Gastroesophageal sphincter (tissue), 4 donors: ENCODE measurements at regions not wholly inside any gene's neighbourhood (a gene's known extent, or its start where the extent isn't known, plus 50 kb on each side); places are given as distances from the start of the nearest gene placed in this dataset.

ENCODE experiments used
- ATAC-seq: fragments of 150-250 bp; one replicate; pipeline ENCODE4 v1.9.1; 2016; ENCODE audit warnings: mild to moderate bottlenecking, moderate library complexity
- H3K27ac ChIP-seq, 4 donors: fragments of 200-600 bp; sonication (generic) in 3 of 4; 1 replicate in 3 of 4; 2 replicates in 1 of 4; pipeline ENCODE4 v1.5.1; 2016 to 2019
- H3K27me3 ChIP-seq: fragments of 200-600 bp; sonication (generic); one replicate; pipeline ENCODE4 v1.5.1; 2019
- H3K36me3 ChIP-seq, 2 donors: fragments of 200-600 bp; sonication (generic); one replicate each; pipeline ENCODE4 v1.5.1; 2019; ENCODE audit warnings: control low read depth in 1 of 2
- H3K4me1 ChIP-seq, 3 donors: fragments of 200-600 bp; sonication (generic); 1 replicate in 2 of 3; 2 replicates in 1 of 3; pipeline ENCODE4 v1.5.1; 2016 to 2019; ENCODE audit warnings: control low read depth in 2 of 3
- H3K4me3 ChIP-seq, 2 donors: fragments of 200-600 bp; sonication (generic); one replicate each; pipeline ENCODE4 v1.5.1; 2019; ENCODE audit warnings: mild to moderate bottlenecking in 1 of 2, moderate library complexity in 1 of 2
- H3K9me3 ChIP-seq, 3 donors: fragments of 200-600 bp; sonication (generic); one replicate each; pipeline ENCODE4 v1.5.1; 2017 to 2019; ENCODE audit warnings: control low read depth in 2 of 3
- CTCF ChIP-seq, 4 experiments: fragments of 200-600 bp in 2 of 4; fragments of 450-650 bp in 2 of 4; sonication (generic) in 1 of 4; IDR thresholded peaks; one replicate each; pipeline ENCODE4 v1.5.1; 2017 to 2019; ENCODE audit warnings: antibody characterized with exemption in 4 of 4, mild to moderate bottlenecking in 2 of 4, moderate library complexity in 2 of 4
- EP300 ChIP-seq: sonication (generic); formaldehyde crosslinking; IDR thresholded peaks from one replicate; pipeline ENCODE4 v1.6.1; 2017; ENCODE audit warnings: antibody characterized with exemption, mild to moderate bottlenecking
- POLR2A ChIP-seq, 2 donors: fragments of 450-650 bp; IDR thresholded peaks; one replicate each; pipeline ENCODE4 v1.6.1; 2017; ENCODE audit warnings: antibody characterized with exemption in 2 of 2, mild to moderate bottlenecking in 2 of 2, moderate library complexity in 1 of 2
- POLR2AphosphoS5 ChIP-seq: sonication (generic); formaldehyde crosslinking; IDR thresholded peaks from one replicate; pipeline ENCODE4 v1.6.1; 2017; ENCODE audit warnings: antibody characterized with exemption
- WGBS, 2 donors: methylation state at CpG; one replicate each; pipeline ENCODE4 v1.1.5; 2018; ENCODE audit warnings: low coverage in 1 of 2; 5-methylcytosine and 5-hydroxymethylcytosine counted together

GRCh38 chr4:32633421-32633820, 1913.3 kb downstream of the PCDH7 start:
- TF ChIP-seq POLR2A (IDR thresholded peaks at IDR 0.05) (no peak), EP300 (no peak)
- no peak for ATAC-seq
- Histone ChIP-seq H3K27me3 (no peaks in the 10 kb centered on the region), H3K27ac (no peak overlapping the region), H3K4me1 (no peaks in the 10 kb centered on the region), H3K9me3 (peaks cover 0 to 5% (median 0%) of the 10 kb centered on the region in 3 donors), H3K4me3 (no peak overlapping the region), H3K36me3 (no peaks in the 10 kb centered on the region)
- WGBS, 2 donors = 90 to 93% methylated on average over 2 to 11 of the region's 17 CpGs

DNA sequence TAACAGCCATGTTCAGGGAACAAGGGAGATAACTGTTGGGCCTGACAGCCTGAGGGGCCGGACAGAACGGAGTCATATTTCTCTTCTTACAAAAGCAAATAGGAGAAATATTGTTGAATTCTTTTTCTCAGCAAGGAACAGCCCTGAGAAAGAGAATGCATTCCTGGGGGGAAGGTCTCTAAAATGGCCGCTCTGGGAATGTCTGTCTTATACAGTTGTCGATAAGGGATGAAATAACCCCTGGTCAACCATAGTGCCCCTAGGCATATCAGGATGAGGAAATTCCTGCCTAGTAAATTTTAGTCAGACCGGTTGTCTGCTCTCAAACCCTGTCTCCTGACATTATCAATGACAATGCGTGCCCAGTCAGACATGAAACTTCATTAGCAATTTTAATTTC, 1925.5 kb downstream of the PCDH7 start:
- Histone ChIP-seq H3K36me3 (no peaks in the 10 kb centered on the region), H3K4me3 (no peak overlapping the region), H3K27me3 (no peaks in the 10 kb centered on the region), H3K27ac (no peak overlapping the region), H3K4me1 (no peaks in the 10 kb centered on the region), H3K9me3 (peaks cover 0 to 18% (median 0%) of the 10 kb centered on the region in 3 donors)
- no peak for ATAC-seq
- TF ChIP-seq POLR2A (IDR thresholded peaks at IDR 0.05) = no peak
- TF ChIP-seq POLR2AphosphoS5 = no peak
- no peak for TF ChIP-seq CTCF (IDR thresholded peaks at IDR 0.05)
- no peak for TF ChIP-seq EP300
- 91 to 92% methylated on average over 5 to 6 of the region's 6 CpGs for WGBS, 2 donors

- Histone ChIP-seq H3K27ac (no peak overlapping the region), H3K27me3 (no peaks in the 10 kb centered on the region), H3K4me3 (no peak overlapping the region), H3K9me3 (no peaks in the 10 kb centered on the region), H3K36me3 (no peaks in the 10 kb centered on the region), H3K4me1 (no peaks in the 10 kb centered on the region)
- TF ChIP-seq EP300 (no peak), CTCF (IDR thresholded peaks at IDR 0.05) (no peak), POLR2A (IDR thresholded peaks at IDR 0.05) (no peak), POLR2AphosphoS5 (no peak)
- no peak for ATAC-seq
- WGBS, 2 donors = 40% methylated on average over 2 of the region's 3 CpGs; no CpG with 5 or more reads in 1 of the 2 donors
These were observed 1937.8 kb downstream of the PCDH7 start for GRCh38 chr4:32658019-32658418.

DNA sequence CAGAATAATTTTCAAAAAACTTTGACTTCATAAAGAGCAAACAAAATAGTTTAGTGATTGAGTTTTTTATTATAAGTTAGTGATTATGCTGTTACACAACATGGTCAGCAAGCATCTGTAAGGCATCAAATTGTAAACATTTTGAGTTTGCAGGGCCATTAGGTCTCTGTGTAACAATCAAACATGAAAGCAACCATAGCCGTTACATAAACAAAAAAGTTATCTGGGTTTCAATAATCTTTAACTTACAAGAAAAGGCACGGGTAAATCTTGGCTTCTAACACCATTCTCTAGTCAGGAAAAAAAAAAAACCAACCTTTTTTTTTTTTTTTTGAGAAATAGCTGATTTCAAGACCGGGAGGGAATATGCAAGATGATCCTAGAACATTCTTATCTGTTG, 1941.1 kb downstream of the PCDH7 start:
- TF ChIP-seq POLR2A (IDR thresholded peaks at IDR 0.05) (no peak), POLR2AphosphoS5 (no peak), EP300 (no peak), CTCF (IDR thresholded peaks at IDR 0.05) (no peak)
- WGBS, 2 donors = 33 to 41% methylated on average over 3 of the region's 3 CpGs
- Histone ChIP-seq H3K36me3 (no peaks in the 10 kb centered on the region), H3K9me3 (no peaks in the 10 kb centered on the region), H3K4me1 (no peaks in the 10 kb centered on the region), H3K27ac (no peak overlapping the region), H3K27me3 (no peaks in the 10 kb centered on the region), H3K4me3 (no peak overlapping the region)
- ATAC-seq = no peak

GRCh38 chr4:32662803-32663202, 1942.6 kb downstream of the PCDH7 start:
- no peak overlapping the region for H3K27ac ChIP-seq
- no peaks in the 10 kb centered on the region for H3K4me1 ChIP-seq
- no peaks in the 10 kb centered on the region for H3K27me3 ChIP-seq
- H3K36me3 ChIP-seq = no peaks in the 10 kb centered on the region
- TF ChIP-seq POLR2A (IDR thresholded peaks at IDR 0.05) (no peak), EP300 (no peak), POLR2AphosphoS5 (no peak), CTCF (IDR thresholded peaks at IDR 0.05) (no peak)
- no peak for ATAC-seq
- no peaks in the 10 kb centered on the region for H3K9me3 ChIP-seq
- H3K4me3 ChIP-seq = no peak overlapping the region
- WGBS, 2 donors = 78 to 86% methylated on average over 2 of the region's 2 CpGs
